Endothelial cell of umbilical vein (primary cell): ENCODE measurements at regions not wholly inside any gene's neighbourhood (a gene's known extent, or its start where the extent isn't known, plus 50 kb on each side); places are given as distances from the start of the nearest gene placed in this dataset.

Source experiments
- EZH2 ChIP-seq: IDR thresholded peaks from 2 replicates; pipeline ENCODE4 v1.6.1; 2012; ENCODE audit warnings: borderline replicate concordance, low read depth, mild to moderate bottlenecking, moderate library complexity, low read length, inconsistent platforms; ENCODE audit not compliant: severe bottlenecking
- FOS ChIP-seq: IDR thresholded peaks from 2 replicates; pipeline ENCODE4 v1.6.1; 2011; ENCODE audit warnings: mild to moderate bottlenecking, low read length, moderate library complexity, borderline replicate concordance; ENCODE audit not compliant: insufficient read depth
- JUN ChIP-seq: IDR thresholded peaks from 2 replicates; pipeline ENCODE4 v1.6.1; 2011; ENCODE audit warnings: borderline replicate concordance, low read depth; ENCODE audit not compliant: insufficient read length, insufficient read depth
- MAX ChIP-seq: IDR thresholded peaks from 2 replicates; pipeline ENCODE4 v1.6.1; 2011; ENCODE audit not compliant: insufficient read depth, insufficient read length
- POLR2A ChIP-seq: IDR thresholded peaks from 2 replicates; pipeline ENCODE4 v1.6.1; 2012; ENCODE audit warnings: low read depth, mild to moderate bottlenecking, control low read depth, low read length
- POLR2AphosphoS5 ChIP-seq: IDR thresholded peaks from 2 replicates; pipeline ENCODE4 v1.6.1; 2012; ENCODE audit warnings: low read depth, mild to moderate bottlenecking, control low read depth, low read length, moderate library complexity; ENCODE audit not compliant: insufficient read depth
- TF ChIP-seq, protein P1 (sequence below), 2 donors: IDR thresholded peaks; 1 replicate in 1 of 2; 2 replicates in 1 of 2; pipeline ENCODE4 v1.5.1; 2011; ENCODE audit warnings: low read length in 2 of 2, mild to moderate bottlenecking in 2 of 2, moderate library complexity in 2 of 2, control low read depth in 1 of 2, inconsistent platforms in 1 of 2, low read depth in 1 of 2; ENCODE audit not compliant: insufficient read depth in 1 of 2; ENCODE audit errors: extremely low read depth in 1 of 2

GRCh38 chr16:62177351-62178203 lies 141.3 kb upstream of the CDH8 start:
- TF ChIP-seq, protein P1, sequence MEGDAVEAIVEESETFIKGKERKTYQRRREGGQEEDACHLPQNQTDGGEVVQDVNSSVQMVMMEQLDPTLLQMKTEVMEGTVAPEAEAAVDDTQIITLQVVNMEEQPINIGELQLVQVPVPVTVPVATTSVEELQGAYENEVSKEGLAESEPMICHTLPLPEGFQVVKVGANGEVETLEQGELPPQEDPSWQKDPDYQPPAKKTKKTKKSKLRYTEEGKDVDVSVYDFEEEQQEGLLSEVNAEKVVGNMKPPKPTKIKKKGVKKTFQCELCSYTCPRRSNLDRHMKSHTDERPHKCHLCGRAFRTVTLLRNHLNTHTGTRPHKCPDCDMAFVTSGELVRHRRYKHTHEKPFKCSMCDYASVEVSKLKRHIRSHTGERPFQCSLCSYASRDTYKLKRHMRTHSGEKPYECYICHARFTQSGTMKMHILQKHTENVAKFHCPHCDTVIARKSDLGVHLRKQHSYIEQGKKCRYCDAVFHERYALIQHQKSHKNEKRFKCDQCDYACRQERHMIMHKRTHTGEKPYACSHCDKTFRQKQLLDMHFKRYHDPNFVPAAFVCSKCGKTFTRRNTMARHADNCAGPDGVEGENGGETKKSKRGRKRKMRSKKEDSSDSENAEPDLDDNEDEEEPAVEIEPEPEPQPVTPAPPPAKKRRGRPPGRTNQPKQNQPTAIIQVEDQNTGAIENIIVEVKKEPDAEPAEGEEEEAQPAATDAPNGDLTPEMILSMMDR (IDR thresholded peaks at IDR 0.05; ENCODE audit: extremely low read depth in 1 of 2, insufficient read depth in 1 of 2, low read depth in 1 of 2, low read length in 2 of 2) = no peak
- TF ChIP-seq EZH2 (no peak), POLR2A (no peak), POLR2AphosphoS5 (no peak), FOS (no peak), MAX (no peak), JUN (no peak)
